Activated T-cell treated with anti-CD3 and anti-CD28 coated beads, Interleukin-2, amount 50 U/mL, for 72 hours (primary cell): ENCODE measurements at regions not wholly inside any gene's neighbourhood (a gene's known extent, or its start where the extent isn't known, plus 50 kb on each side); places are given as distances from the start of the nearest gene placed in this dataset.

Experiments
- ATAC-seq, 2 donors: fragments of 150-1000 bp; cut with Tn5 transposase; replicated peaks in 1 of 2; 2 replicates each; pipeline ENCODE4 v1.10.0; 2021; ENCODE audit warnings: moderate library complexity in 2 of 2, mild to moderate bottlenecking in 1 of 2
- DNase-seq, 2 donors: peaks; one replicate each; pipeline ENCODE4 v3.0.0; 2021 to 2022; ENCODE audit warnings: mixed read lengths in 1 of 2
- H3K27ac Mint-ChIP-seq: one replicate; pipeline ENCODE4 v1.8.0; 2022; ENCODE audit warnings: mild to moderate bottlenecking, moderate library complexity, mixed read lengths
- H3K27me3 Mint-ChIP-seq: one replicate; pipeline ENCODE4 v1.8.0; 2022; ENCODE audit warnings: low read depth, mixed read lengths
- H3K36me3 Mint-ChIP-seq, 2 donors: one replicate each; pipeline ENCODE4 v1.8.0; 2022; ENCODE audit warnings: mixed read lengths in 2 of 2, mild to moderate bottlenecking in 1 of 2; ENCODE audit not compliant: insufficient read depth in 2 of 2
- H3K4me1 Mint-ChIP-seq: one replicate; pipeline ENCODE4 v1.8.0; 2022; ENCODE audit warnings: low read depth, mixed read lengths
- H3K4me3 Mint-ChIP-seq, 2 donors: one replicate each; pipeline ENCODE4 v1.8.0; 2022; ENCODE audit warnings: mild to moderate bottlenecking in 2 of 2, mixed read lengths in 2 of 2, moderate library complexity in 2 of 2
- H3K9me3 Mint-ChIP-seq, 2 donors: one replicate each; pipeline ENCODE4 v1.8.0; 2022; ENCODE audit warnings: mixed read lengths in 2 of 2

DNA sequence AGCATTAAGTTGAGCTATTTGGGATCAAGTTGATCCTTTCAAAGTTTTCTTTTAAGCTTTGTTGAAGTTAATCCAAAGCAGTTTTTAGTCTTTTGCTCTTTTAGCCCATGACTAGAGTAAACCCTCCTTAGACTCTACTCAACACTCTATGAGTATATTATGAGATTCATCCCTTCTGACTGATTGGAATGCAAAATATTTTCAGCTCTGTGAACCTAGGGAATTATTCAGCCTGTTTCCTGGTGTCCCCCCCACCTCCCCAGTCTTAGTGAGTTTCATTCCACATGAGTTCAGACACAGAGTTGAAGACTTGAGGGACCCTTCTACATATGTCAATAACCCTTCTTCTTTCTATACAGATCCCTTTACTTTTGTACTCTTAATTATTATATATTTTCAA lies 413.7 kb downstream of the RFPL4B start:
- H3K27ac Mint-ChIP-seq: no peak overlapping the region
- DNase-seq: no peak
- no peak for ATAC-seq
- H3K9me3 Mint-ChIP-seq: no peaks in the 10 kb centered on the region
- no peaks in the 10 kb centered on the region for H3K4me1 Mint-ChIP-seq
- no peak overlapping the region for H3K4me3 Mint-ChIP-seq
- H3K36me3 Mint-ChIP-seq: no peaks in the 10 kb centered on the region
- H3K27me3 Mint-ChIP-seq: no peaks in the 10 kb centered on the region

DNA sequence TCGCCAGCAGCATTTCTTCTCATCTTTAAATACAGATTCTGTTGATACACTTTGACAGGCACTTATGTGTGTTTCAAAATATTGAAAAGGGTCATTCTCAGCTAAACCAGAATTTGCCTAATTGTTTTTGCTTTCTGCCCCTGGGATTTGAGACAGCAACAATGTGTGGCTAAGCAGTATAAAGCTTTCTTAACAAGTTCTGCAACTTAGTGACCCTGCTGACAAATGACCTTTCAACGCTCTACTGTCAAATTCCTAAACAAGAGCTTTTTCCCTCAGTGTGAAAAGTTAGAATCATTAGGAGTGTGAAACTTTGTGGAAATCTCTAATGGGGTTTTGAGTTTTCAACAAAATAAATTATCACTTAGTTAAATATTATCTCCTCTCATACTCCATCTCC lies 414.6 kb downstream of the RFPL4B start:
- ATAC-seq: no peak
- DNase-seq: no peak
- H3K27ac Mint-ChIP-seq: no peak overlapping the region
- no peaks in the 10 kb centered on the region for H3K9me3 Mint-ChIP-seq
- H3K4me1 Mint-ChIP-seq: no peaks in the 10 kb centered on the region
- H3K4me3 Mint-ChIP-seq: no peak overlapping the region
- H3K36me3 Mint-ChIP-seq: no peaks in the 10 kb centered on the region
- no peaks in the 10 kb centered on the region for H3K27me3 Mint-ChIP-seq

DNA sequence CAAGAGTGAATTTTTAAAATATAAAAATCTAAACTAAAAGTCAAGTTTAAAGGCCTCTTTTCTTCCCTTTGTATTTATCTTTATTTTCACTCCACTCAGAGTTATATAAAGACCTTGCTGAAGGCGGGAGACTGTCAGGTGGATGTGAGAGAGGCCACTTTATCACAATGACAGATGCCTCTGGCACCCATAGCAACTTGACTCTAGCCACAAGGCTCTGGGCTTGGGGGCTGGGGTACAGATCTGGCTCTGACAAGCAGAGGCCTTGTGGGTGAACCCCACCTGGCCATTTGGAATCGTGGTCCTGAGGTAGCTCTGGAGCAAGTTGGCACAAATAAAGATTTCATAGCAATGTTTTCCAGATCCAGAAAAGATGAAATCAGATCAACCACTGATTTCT lies 417.2 kb downstream of the RFPL4B start:
- Mint-ChIP-seq H3K36me3 (no peaks in the 10 kb centered on the region), H3K9me3 (peaks cover 0 to 6% of the 10 kb centered on the region in 2 donors), H3K4me3 (no peak overlapping the region), H3K27me3 (no peaks in the 10 kb centered on the region), H3K4me1 (no peaks in the 10 kb centered on the region), H3K27ac (no peak overlapping the region)
- ATAC-seq (no peak), DNase-seq (no peak)

DNA sequence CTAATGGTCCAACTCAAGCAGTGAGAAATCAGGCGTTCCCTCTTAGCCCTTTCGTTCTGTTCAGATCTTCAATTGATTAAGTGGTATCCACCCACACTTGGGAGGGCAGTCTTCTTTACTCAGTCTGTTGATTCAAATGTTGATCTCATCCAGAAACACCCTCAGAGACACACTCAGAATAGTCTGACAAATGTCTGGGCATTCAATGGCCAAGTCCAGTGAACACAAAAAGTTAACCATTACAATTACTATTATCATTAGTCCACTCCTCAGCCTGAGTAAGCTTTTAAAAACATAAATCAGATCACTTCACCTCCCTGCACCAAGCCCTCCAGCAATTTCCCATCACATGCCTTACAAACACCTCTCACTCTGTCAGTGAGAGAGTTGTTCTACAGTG lies 423.2 kb downstream of the RFPL4B start:
- ATAC-seq: no peak
- H3K27me3 Mint-ChIP-seq: no peaks in the 10 kb centered on the region
- H3K4me1 Mint-ChIP-seq: no peaks in the 10 kb centered on the region
- no peak for DNase-seq
- no peak overlapping the region for H3K27ac Mint-ChIP-seq
- no peaks in the 10 kb centered on the region for H3K36me3 Mint-ChIP-seq
- peaks cover 3 to 8% of the 10 kb centered on the region in 2 donors for H3K9me3 Mint-ChIP-seq
- no peak overlapping the region for H3K4me3 Mint-ChIP-seq

DNA sequence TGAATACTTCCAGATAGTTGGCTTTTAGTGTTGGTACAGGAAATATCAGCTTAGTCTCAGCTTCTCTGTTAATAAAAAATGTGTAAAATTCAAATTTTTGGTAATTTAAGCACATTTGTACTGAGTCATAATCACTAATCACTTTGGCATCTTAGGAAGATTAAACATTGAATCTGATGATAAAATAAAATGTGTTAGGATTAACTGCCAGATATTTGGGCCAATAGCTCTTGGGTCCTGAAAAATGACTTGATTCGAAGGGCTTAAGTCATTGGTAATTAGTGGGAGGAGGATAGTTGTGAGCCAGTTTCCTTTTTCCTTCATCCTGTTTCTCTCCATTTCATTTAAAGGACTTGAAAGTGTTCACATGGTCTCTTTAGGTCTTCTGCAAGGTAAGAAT lies 426.1 kb downstream of the RFPL4B start:
- no peaks in the 10 kb centered on the region for H3K4me1 Mint-ChIP-seq
- H3K27ac Mint-ChIP-seq: no peak overlapping the region
- H3K9me3 Mint-ChIP-seq: peaks cover 3 to 7% of the 10 kb centered on the region in 2 donors
- ATAC-seq: no peak
- no peaks in the 10 kb centered on the region for H3K27me3 Mint-ChIP-seq
- DNase-seq: no peak
- H3K36me3 Mint-ChIP-seq: no peaks in the 10 kb centered on the region
- H3K4me3 Mint-ChIP-seq: no peak overlapping the region

DNA sequence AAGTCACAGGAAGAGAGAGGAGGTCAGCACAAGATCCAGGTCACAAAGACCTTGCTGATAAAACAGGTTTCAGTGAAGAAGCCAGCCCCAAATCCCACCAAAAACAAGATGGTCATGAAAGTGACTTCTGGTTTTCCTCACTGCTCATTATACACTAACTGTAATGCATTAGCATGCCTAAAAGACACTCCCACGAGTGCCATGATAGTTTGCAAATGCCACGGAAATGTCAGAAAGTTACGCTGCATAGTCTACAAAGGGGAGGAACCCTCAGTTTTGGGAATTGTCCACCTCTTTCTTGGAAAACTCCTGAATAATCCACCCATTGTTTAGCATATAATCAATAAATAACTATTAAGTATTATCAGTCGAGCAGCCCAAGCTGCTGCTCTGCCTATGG lies 427.2 kb downstream of the RFPL4B start:
- ATAC-seq: no peak

DNA sequence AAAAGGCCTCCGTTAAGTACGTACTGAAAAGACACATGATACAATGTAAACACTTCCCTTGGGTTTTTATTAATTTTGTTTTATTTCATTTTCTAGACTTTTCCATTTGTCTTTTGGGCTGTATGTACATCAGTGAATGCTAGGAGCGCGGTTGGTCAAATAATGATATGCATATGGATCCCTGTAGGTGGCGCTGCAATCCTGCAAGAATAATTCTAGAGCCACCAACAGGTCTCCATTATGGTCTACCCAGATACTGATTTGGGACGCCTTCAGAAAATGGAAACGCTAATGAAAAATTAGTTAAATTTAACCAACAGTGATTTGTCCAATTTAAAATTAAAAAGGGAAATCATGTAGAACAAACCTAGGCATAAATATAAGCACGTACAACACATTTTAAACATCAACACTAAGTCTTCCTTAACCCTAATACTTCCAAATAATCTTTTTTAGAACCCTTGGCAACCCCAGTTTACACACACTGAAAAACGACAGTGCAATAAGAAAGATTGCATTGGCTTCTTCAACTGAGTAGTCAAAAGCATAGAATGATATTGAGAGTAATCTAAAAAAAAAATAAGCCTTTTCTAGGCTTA lies 433.5 kb downstream of the RFPL4B start:
- peak in 1 of 2 donors; percentile 37 for ATAC-seq
- Mint-ChIP-seq H3K36me3 (no peaks in the 10 kb centered on the region), H3K4me3 (no peak overlapping the region), H3K27me3 (no peaks in the 10 kb centered on the region), H3K27ac (no peak overlapping the region), H3K9me3 (no peaks in the 10 kb centered on the region), H3K4me1 (no peaks in the 10 kb centered on the region)
- DNase-seq: peak; percentile 33 to 40

More for the DNA sequence above, 427.2 kb downstream of the RFPL4B start:
- DNase-seq: no peak
- Mint-ChIP-seq H3K4me1 (no peaks in the 10 kb centered on the region), H3K36me3 (no peaks in the 10 kb centered on the region), H3K27ac (no peak overlapping the region), H3K27me3 (no peaks in the 10 kb centered on the region), H3K9me3 (peaks cover 2 to 3% of the 10 kb centered on the region in 2 donors), H3K4me3 (no peak overlapping the region)

DNA sequence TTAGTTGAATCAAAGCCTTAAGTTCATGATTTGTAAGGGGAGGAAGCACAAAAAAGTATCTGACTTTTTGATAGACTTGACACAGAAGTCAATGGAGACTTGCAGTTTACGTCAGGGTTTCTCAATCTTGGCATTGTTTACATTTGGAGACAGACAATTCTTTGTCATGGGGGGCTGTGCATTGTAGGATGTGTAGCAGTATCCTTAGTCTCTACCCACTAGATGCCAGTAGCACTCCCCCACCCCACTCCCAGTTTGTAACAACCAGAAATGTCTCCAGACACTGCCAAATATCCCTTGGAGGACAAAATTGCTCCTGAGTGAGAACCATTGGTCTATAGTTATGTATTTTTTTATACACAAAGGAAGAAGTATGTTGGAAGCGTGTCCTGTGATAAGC lies 434.1 kb downstream of the RFPL4B start:
- no peaks in the 10 kb centered on the region for H3K9me3 Mint-ChIP-seq
- no peaks in the 10 kb centered on the region for H3K36me3 Mint-ChIP-seq
- H3K27me3 Mint-ChIP-seq: no peaks in the 10 kb centered on the region
- ATAC-seq (no peak), DNase-seq (no peak)
- H3K4me3 Mint-ChIP-seq: no peak overlapping the region
- no peak overlapping the region for H3K27ac Mint-ChIP-seq
- no peaks in the 10 kb centered on the region for H3K4me1 Mint-ChIP-seq

DNA sequence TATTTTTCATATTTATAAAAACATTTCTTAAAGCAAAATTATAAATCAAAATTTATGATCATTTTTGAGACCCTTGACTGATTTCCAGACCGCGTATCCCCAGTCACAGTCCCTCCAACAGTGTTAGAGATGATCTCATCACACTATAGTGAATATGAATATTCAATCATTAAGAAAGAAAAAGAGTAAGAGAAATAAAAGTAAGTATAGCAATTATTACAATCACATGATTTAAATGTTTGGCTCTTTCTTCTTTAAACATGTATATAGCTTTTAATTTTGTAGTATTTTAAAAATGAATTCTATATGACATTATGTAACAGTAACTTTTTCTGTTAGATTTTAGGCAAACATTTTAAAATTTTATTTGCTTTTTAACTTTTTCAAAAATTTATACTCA lies 438.3 kb downstream of the RFPL4B start:
- Mint-ChIP-seq H3K9me3 (no peaks in the 10 kb centered on the region), H3K4me1 (no peaks in the 10 kb centered on the region), H3K27me3 (no peaks in the 10 kb centered on the region), H3K4me3 (no peak overlapping the region), H3K36me3 (no peaks in the 10 kb centered on the region), H3K27ac (no peak overlapping the region)
- ATAC-seq: no peak
- DNase-seq: no peak

DNA sequence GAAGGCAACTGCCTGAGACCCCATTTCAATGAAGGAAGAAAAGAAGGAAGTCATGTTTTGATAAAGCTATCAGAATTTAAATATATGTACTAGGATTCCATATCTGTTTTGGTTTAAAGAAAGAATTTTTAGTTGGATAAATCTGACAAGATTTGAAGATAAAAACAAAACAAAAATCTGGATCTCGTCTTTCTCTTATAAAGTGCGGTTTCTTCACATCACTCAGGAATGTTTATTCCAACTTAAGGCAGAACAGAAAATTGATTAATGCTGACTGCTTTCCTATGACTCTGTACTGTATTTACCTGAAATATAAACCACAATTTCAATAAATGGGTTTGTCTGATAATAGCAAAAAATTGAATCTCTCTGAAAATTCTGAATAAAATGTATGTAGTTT lies 439.7 kb downstream of the RFPL4B start:
- H3K4me3 Mint-ChIP-seq: no peak overlapping the region
- no peaks in the 10 kb centered on the region for H3K27me3 Mint-ChIP-seq
- H3K4me1 Mint-ChIP-seq: no peaks in the 10 kb centered on the region
- H3K9me3 Mint-ChIP-seq: no peaks in the 10 kb centered on the region
- ATAC-seq (no peak), DNase-seq (no peak)
- no peaks in the 10 kb centered on the region for H3K36me3 Mint-ChIP-seq
- H3K27ac Mint-ChIP-seq: no peak overlapping the region

DNA sequence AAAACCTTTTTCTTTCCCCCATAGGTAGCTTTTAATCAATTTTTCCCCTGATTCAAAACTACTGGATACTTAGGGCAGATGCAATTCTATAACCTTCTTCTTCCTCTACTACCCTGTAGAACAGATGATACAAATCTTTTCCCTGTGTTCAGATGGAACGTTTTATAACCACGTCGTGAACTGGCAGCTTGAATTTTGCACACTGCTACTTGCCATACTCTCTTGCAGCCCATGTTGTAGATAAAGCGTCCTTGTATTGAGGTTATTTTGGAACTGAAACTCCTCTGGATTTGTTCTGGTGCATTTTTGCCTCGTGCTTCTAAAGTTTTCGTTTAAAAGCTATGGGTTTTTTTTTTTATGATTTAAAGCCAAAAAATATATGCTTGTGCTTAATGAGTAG lies 440.2 kb downstream of the RFPL4B start:
- no peaks in the 10 kb centered on the region for H3K36me3 Mint-ChIP-seq
- no peaks in the 10 kb centered on the region for H3K9me3 Mint-ChIP-seq
- DNase-seq (no peak), ATAC-seq (no peak)
- no peak overlapping the region for H3K4me3 Mint-ChIP-seq
- H3K27ac Mint-ChIP-seq: no peak overlapping the region
- H3K4me1 Mint-ChIP-seq: no peaks in the 10 kb centered on the region
- no peaks in the 10 kb centered on the region for H3K27me3 Mint-ChIP-seq

DNA sequence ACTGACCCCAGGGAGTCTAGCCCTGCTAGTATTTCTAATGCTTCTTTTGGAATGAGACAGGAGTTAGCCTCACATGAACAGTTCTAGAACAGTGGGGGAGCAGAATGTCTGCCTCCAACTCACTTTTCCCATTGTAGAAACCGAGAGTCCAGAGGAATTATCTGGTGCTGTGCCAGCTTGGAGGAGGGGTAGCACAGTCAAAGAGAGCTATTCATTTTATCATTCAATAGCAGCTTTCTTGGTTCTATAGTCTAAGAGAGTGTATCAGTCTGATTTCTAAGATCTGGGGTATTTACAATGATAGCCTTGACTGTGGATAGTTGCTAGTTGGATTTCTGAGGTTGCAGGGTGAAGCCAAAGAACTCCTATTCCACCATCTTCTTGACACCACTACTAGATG lies 448.2 kb downstream of the RFPL4B start:
- ATAC-seq: no peak
- H3K9me3 Mint-ChIP-seq: peaks cover 4 to 14% of the 10 kb centered on the region in 2 donors
- no peak overlapping the region for H3K4me3 Mint-ChIP-seq

DNA sequence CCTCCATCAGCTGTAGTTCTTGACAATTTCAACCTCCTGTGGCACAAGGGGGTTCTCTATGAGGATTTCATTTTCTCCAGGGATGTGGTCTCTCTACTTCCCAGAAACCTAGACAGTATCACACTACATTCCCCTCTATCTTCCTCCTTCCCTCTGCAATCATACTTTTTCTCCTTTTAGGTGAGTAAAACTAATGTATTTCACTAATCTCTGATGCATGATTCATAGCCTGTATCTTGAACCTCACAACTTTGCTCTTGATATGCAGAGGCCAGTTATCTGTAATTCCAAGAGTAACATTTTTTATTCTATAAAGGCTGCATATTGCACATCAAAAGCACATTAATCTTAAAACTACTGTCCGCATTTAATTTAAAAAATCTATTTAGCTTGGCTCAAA lies 449.6 kb downstream of the RFPL4B start:
- Mint-ChIP-seq H3K27ac (no peak overlapping the region), H3K4me1 (no peaks in the 10 kb centered on the region), H3K27me3 (no peaks in the 10 kb centered on the region), H3K36me3 (no peaks in the 10 kb centered on the region), H3K9me3 (peaks cover 4 to 14% of the 10 kb centered on the region in 2 donors), H3K4me3 (no peak overlapping the region)
- DNase-seq: no peak
- ATAC-seq: no peak

More for the DNA sequence above, 448.2 kb downstream of the RFPL4B start:
- Mint-ChIP-seq H3K27me3 (no peaks in the 10 kb centered on the region), H3K4me1 (no peaks in the 10 kb centered on the region), H3K36me3 (no peaks in the 10 kb centered on the region), H3K27ac (no peak overlapping the region)
- DNase-seq: no peak

DNA sequence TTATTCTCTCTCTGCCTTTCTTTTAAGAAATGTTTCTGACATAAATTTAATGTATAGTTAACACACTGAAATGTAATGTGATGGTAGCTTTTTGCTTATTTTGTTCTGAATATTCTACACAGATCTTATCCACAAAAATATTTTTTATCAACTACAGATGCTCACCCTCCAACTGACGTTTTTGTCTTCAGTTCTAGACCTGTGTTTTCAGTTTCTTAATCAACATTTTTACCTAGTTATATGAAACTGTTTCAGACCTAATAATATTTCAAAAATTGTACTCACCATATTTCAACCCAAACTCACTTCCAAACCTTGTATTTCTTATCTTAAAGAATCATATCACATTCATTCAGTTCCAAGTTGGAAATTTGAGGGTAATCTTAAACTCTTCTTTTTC lies 452.8 kb downstream of the RFPL4B start:
- Mint-ChIP-seq H3K4me1 (no peaks in the 10 kb centered on the region), H3K27me3 (no peaks in the 10 kb centered on the region), H3K4me3 (no peak overlapping the region), H3K27ac (no peak overlapping the region), H3K36me3 (no peaks in the 10 kb centered on the region), H3K9me3 (peaks cover 0 to 9% of the 10 kb centered on the region in 2 donors)
- ATAC-seq (no peak), DNase-seq (no peak)
